Body of pancreas (tissue), 4 donors: ENCODE measurements at regions not wholly inside any gene's neighbourhood (a gene's known extent, or its start where the extent isn't known, plus 50 kb on each side); places are given as distances from the start of the nearest gene placed in this dataset.

Source experiments
- ATAC-seq: fragments of 150-250 bp; one replicate; pipeline ENCODE4 v1.9.1; 2016
- DNase-seq, 4 donors: peaks; one replicate each; pipeline ENCODE4 v3.0.0-alpha.2; 2019
- H3K27ac ChIP-seq, 4 donors: fragments of 200-600 bp; sonication (generic); 1 replicate in 3 of 4; 2 replicates in 1 of 4; pipeline versions ENCODE4 v1.5.1 to v1.6.1; 2016 to 2019; ENCODE audit warnings: mild to moderate bottlenecking in 1 of 4, mixed read lengths in 1 of 4, moderate library complexity in 1 of 4
- H3K27me3 ChIP-seq, 2 donors: fragments of 200-600 bp; sonication (generic); one replicate each; pipeline ENCODE4 v1.6.0; 2016; ENCODE audit warnings: mild to moderate bottlenecking in 1 of 2
- H3K36me3 ChIP-seq, 2 donors: fragments of 200-600 bp; sonication (generic); replicated peaks in 1 of 2; 2 replicates each; pipeline ENCODE4 v1.5.1; 2016; ENCODE audit warnings: low read depth in 2 of 2; ENCODE audit not compliant: insufficient read depth in 1 of 2
- H3K4me1 ChIP-seq: fragments of 200-600 bp; sonication (generic); one replicate; pipeline ENCODE4 v1.6.0; 2016
- H3K4me3 ChIP-seq, 2 donors: fragments of 200-600 bp; sonication (generic); 1 replicate in 1 of 2; 2 replicates in 1 of 2; pipeline ENCODE4 v1.5.1; 2016 to 2019
- H3K9me3 ChIP-seq, 3 donors: fragments of 200-600 bp; sonication (generic); 1 replicate in 2 of 3; 2 replicates in 1 of 3; pipeline ENCODE4 v1.5.1; 2016
- POLR2A ChIP-seq, 3 donors: fragments of 450-650 bp; IDR thresholded peaks; one replicate each; pipeline ENCODE4 v1.6.1; 2016; ENCODE audit warnings: antibody characterized with exemption in 3 of 3, mild to moderate bottlenecking in 2 of 3
- WGBS, 2 donors: methylation state at CpG; one replicate each; pipeline ENCODE4 v1.1.5; 2017; 5-methylcytosine and 5-hydroxymethylcytosine counted together
- intact Hi-C: fragments of 100-400 bp; cut with DNase I; formaldehyde crosslinking; loops from one replicate; pipeline ENCODE4 v1.15.1; 2023
- TF ChIP-seq, protein P1 (sequence below), 7 experiments: fragments of 450-650 bp in 4 of 7; fragments of 200-600 bp in 3 of 7; sonication (generic) in 3 of 7; IDR thresholded peaks; one replicate each; pipeline ENCODE4 v1.5.1; 2016 to 2019; ENCODE audit warnings: antibody characterized with exemption in 7 of 7

DNA sequence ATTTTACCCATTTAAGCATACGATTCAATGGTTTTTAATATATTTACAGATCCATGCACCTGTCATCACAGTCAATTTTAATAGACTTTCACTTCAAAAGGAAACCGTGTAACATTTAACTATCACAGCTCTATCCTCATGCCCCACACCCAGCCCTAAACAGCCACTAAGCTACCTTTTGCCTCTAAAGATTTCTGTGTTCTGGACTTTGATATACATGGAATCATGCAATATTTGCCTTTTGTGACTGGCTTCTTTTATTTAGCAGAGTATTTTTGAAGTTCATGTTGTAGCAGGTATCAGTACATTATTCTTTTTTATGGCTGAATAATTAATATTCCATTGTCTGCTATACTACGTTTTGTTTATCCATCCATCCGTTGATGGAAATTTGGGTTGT, 50.3 kb upstream of the STX16 start:
- no peak for DNase-seq
- H3K27me3 ChIP-seq = no peaks in the 10 kb centered on the region
- H3K4me1 ChIP-seq = no peaks in the 10 kb centered on the region
- intact Hi-C loops = no loop called here
- 63% methylated on average over 4 of the region's 4 CpGs for WGBS, 2 donors
- no peak overlapping the region for H3K4me3 ChIP-seq
- no peak for ATAC-seq
- H3K9me3 ChIP-seq = no peaks in the 10 kb centered on the region
- H3K27ac ChIP-seq = no peak overlapping the region
- TF ChIP-seq POLR2A (IDR thresholded peaks at IDR 0.05) = no peak
- TF ChIP-seq, protein P1, sequence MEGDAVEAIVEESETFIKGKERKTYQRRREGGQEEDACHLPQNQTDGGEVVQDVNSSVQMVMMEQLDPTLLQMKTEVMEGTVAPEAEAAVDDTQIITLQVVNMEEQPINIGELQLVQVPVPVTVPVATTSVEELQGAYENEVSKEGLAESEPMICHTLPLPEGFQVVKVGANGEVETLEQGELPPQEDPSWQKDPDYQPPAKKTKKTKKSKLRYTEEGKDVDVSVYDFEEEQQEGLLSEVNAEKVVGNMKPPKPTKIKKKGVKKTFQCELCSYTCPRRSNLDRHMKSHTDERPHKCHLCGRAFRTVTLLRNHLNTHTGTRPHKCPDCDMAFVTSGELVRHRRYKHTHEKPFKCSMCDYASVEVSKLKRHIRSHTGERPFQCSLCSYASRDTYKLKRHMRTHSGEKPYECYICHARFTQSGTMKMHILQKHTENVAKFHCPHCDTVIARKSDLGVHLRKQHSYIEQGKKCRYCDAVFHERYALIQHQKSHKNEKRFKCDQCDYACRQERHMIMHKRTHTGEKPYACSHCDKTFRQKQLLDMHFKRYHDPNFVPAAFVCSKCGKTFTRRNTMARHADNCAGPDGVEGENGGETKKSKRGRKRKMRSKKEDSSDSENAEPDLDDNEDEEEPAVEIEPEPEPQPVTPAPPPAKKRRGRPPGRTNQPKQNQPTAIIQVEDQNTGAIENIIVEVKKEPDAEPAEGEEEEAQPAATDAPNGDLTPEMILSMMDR (IDR thresholded peaks at IDR 0.05) = no peak
- no peaks in the 10 kb centered on the region for H3K36me3 ChIP-seq

DNA sequence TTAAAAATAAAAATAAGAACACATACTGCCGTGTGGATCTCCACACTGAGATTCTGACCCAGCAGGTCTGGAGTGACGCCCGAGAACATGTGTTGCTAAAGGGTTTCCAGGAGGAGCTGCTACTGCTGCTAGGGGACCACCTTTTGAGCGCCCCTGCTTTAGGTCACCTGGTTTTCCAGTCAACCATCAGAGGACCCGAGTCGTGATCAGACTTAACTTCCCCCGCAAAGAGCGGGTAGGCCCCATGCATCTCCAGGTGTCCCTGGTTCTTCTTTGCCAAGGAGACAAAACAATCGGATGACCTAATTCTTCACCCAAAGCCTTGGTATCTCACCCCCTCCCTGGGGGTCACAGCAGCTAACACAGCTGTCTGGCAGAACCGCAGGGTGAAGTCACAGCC, 51.1 kb upstream of the STX16 start:
- H3K4me1 ChIP-seq = no peaks in the 10 kb centered on the region
- ATAC-seq (no peak), DNase-seq (no peak)
- H3K27me3 ChIP-seq = no peaks in the 10 kb centered on the region
- H3K27ac ChIP-seq = no peak overlapping the region
- intact Hi-C loops = no loop called here
- no peak for TF ChIP-seq POLR2A (IDR thresholded peaks at IDR 0.05)
- TF ChIP-seq, protein P1 (IDR thresholded peaks at IDR 0.05) = no peak
- H3K9me3 ChIP-seq = no peaks in the 10 kb centered on the region
- H3K4me3 ChIP-seq = no peak overlapping the region
- WGBS, 2 donors = 85% methylated on average over 10 of the region's 10 CpGs
- H3K36me3 ChIP-seq = no peaks in the 10 kb centered on the region

DNA sequence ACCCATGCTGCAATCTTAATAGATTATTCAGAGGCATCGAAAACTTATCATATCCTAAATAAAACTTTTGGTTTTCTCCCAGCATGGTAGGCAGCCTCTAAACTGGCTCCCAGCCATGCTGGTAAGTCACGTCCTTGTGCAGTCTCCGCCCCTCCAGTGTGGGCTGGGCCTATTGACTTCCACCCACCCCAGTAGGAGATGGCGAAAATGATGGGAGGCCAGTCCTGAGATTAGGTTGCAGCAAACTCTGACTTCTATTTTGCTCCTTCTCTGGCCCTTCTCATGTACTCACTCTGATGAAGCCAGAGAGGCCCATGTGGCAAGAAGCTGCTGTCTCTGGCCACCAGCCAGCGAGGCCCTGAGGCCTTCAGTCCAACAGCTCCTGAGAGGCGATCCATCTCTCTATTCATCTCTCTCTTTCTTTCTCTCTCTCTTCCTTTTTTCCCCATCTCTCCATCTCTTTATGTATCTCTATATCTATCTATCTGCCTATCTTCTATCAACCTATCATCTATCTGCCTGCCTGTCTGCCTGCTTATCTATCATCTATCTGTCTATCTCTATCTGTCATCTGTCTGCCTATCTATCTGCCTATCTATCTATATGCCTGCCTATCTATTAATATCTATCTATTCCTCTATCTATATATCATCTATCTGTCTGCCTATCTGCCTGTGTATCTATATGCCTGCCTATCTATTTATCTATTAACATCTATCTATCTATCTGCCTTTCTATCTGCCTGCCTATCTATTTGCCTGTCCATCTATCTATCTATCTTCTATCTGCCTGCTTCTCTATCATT, 52.7 kb upstream of the STX16 start:
- DNase-seq (peak in 3 of 4 donors; percentile 21 to 37 (median 31)), ATAC-seq (no peak)
- no peaks in the 10 kb centered on the region for H3K4me1 ChIP-seq
- no peaks in the 10 kb centered on the region for H3K36me3 ChIP-seq
- no peaks in the 10 kb centered on the region for H3K27me3 ChIP-seq
- no peak overlapping the region for H3K4me3 ChIP-seq
- intact Hi-C loops = no loop called here
- H3K27ac ChIP-seq = no peak overlapping the region
- WGBS, 2 donors = 67 to 76% methylated on average over 6 of the region's 6 CpGs
- H3K9me3 ChIP-seq = no peaks in the 10 kb centered on the region
- TF ChIP-seq, protein P1 (IDR thresholded peaks at IDR 0.05) = no peak
- TF ChIP-seq POLR2A (IDR thresholded peaks at IDR 0.05) = no peak

DNA sequence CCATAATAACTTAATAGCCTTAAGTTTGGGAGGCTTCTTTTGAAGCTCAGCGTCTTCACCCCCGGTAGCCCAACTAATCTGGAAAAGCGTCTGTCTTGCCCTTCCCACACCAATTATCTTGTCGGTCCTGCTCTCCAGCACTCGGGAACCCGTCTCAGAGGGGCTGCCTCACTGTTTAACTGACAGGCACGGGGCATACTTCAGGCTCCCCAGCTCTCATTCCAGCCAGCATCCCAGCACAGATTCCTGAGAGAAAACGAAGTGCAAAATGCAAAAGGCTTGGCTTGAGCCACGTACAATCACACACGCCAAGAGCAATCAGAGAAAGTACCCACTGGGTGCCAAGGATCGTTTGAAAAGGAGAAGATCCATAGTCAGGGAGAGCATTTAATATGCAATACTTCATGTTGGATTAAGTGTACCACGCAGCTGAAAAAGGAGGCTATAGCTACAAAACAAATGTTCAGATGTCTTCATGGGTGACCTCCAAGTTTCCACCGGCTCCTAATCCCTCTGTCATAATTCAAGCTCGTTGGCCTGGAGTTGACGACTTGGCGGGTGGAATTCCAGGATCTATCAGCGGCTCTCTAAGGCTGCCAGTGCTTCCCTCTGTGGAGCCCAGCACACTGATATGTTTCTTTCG, 53.7 kb upstream of the STX16 start:
- no peak overlapping the region for H3K27ac ChIP-seq
- no peak for DNase-seq
- WGBS, 2 donors = 33 to 47% methylated on average over 18 of the region's 18 CpGs

More for the DNA sequence above, 53.7 kb upstream of the STX16 start:
- Histone ChIP-seq H3K4me1 (no peaks in the 10 kb centered on the region), H3K36me3 (no peaks in the 10 kb centered on the region), H3K4me3 (no peak overlapping the region), H3K27me3 (no peaks in the 10 kb centered on the region), H3K9me3 (no peaks in the 10 kb centered on the region)
- TF ChIP-seq, protein P1 (IDR thresholded peaks at IDR 0.05) = no peak
- no peak for TF ChIP-seq POLR2A (IDR thresholded peaks at IDR 0.05)
- intact Hi-C loops = no loop called here
- ATAC-seq = no peak
